Gastroesophageal sphincter (tissue), 3 donors: ENCODE measurements at regions not wholly inside any gene's neighbourhood (a gene's known extent, or its start where the extent isn't known, plus 50 kb on each side); places are given as distances from the start of the nearest gene placed in this dataset.

ENCODE experiments used
- CTCF ChIP-seq, 4 experiments: fragments of 200-600 bp in 2 of 4; fragments of 450-650 bp in 2 of 4; sonication (generic) in 1 of 4; IDR thresholded peaks; one replicate each; pipeline ENCODE4 v1.5.1; 2017 to 2019; ENCODE audit warnings: antibody characterized with exemption in 4 of 4, mild to moderate bottlenecking in 2 of 4, moderate library complexity in 2 of 4
- POLR2A ChIP-seq, 2 donors: fragments of 450-650 bp; IDR thresholded peaks; one replicate each; pipeline ENCODE4 v1.6.1; 2017; ENCODE audit warnings: antibody characterized with exemption in 2 of 2, mild to moderate bottlenecking in 2 of 2, moderate library complexity in 1 of 2

- TF ChIP-seq POLR2A (IDR thresholded peaks at IDR 0.05) (no peak), CTCF (IDR thresholded peaks at IDR 0.05) (no peak)
Measured at GRCh38 chr9:87245271-87245670, 252.4 kb upstream of the DAPK1 start.
